Stimulated activated CD8-positive, alpha-beta memory T cell treated with anti-CD3 and anti-CD28 coated beads, Interleukin-2, amount 100 ng/mL, for 1 hour (primary cell): ENCODE measurements at regions not wholly inside any gene's neighbourhood (a gene's known extent, or its start where the extent isn't known, plus 50 kb on each side); places are given as distances from the start of the nearest gene placed in this dataset.
"Not testable (repeated sequence)": the region's sequence is repeated elsewhere in the genome, so short reads cannot be mapped to it uniquely, and the experiment has no call there.

Experiments used
- DNase-seq, 2 donors: peaks; one replicate each; pipeline ENCODE4 v3.0.0-alpha.2; 2020; ENCODE audit warnings: low read depth in 2 of 2

DNA sequence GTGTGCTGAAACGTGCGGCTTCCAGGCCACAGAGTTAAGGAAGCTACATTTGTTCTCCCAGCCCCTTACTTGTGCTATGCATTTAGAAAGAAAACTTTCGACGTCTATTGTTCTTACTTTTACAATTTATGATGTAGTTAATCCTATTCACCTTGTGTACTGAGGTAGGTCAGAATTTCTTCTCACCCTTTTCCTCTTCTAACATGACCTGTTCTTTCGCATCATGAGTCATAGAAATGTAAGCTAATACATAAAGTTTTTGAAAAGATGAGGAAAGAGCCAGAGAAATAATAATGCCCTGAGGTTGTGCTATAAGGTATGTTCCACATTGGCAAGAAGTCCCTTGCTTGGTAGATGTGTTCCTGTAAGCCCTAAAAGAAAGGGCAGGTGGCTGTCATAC is 298.3 kb downstream of the TRIML1 start:
- DNase-seq, result no peak

- DNase-seq, result not testable (repeated sequence)
Observed at GRCh38 chr4:188438391-188438824, 299.2 kb downstream of the TRIML1 start.

DNA sequence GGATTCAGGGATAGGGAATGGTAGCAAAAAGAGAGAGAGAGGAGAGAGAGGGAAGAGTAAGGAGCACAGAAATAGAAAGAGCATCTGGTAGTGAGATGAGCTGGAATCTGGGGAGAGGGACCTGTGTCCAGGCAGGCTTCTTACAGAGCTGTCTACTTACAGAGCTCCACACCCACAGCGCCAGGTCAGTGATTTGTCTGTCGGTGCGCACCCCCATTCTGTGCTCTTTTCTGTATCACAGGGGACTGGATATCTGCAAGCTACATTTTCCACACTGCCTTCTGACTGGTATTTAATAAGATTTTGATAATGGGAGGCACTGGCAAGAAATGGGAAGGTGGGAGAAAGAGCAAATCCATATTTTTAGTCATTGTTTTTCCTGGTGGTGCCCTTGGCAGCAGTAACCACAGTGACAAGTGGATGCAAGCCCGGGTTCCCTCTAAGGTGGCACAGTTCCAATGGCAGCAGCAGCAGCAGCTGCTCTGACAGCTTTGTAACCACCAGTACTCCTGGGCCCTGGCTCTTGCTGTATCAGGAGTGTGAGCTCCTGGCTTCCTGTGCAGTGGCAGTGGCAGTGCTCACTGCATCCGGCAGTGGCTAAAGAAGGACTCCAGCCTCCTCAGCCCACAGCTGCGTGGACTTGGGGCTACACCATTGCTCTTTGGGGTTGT is 300.5 kb downstream of the TRIML1 start:
- DNase-seq, result no peak

DNA sequence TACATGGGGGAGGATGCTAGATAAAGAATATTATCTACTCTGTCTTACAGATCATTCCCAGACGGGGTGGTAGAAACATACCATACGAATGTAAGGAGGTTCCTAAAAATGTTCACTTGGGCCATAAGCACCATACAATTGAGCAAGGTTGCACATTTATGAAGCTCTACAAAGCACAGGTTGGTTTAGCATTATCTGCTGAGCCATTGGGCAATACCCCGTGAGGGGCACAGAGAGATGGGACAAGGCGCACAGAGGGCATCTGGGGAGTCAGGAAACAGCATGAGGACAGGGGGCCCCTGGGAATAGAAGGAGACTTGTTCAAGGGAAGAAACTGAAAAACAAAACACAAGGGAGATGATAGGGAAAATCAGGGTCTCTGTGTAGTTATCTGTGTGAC is 305.3 kb downstream of the TRIML1 start:
- no peak for DNase-seq

GRCh38 chr4:188448996-188449395 is 309.8 kb downstream of the TRIML1 start:
- DNase-seq, result not testable (repeated sequence)

DNA sequence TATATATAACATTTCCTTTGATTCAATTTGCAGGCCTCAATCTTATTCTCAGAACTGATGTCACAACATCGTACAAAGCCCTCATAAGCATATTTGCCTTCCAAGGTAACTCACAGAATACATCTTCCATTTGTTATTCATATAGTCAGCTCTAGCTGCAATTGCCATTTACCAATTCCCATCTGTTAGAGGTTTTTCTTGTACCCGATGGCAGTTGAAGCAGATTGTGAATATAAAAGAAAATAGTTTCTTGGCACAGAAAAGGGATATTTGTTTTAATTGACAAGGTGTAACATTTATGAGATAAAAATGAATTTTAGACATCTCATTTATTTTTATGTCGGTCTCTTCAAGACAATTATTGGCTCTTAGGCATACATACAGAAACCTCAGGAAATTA is 311.3 kb downstream of the TRIML1 start:
- DNase-seq, result no peak

DNA sequence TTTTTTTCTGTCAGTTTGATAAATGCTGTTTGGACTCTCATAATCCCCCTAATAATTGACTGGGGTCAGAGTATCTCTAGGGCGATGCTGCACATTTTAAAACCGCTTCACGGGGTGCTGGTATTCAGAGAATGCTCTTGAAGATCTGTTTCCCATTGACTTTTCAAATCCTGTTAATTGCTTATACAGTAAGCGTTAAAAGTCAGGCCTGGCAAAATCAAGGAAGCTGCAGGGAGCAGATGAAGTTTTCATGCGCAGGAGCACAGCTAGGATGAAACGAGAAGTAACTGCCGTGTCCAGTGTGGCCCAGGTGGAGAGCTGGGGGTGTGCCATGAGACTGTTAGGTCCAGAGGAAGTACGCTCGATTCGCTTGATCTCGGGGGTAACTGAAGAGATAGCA is 312.9 kb downstream of the TRIML1 start:
- no peak for DNase-seq

GRCh38 chr4:188454575-188454974 is 315.3 kb downstream of the TRIML1 start:
- no peak for DNase-seq

GRCh38 chr4:188455062-188455752 is 316.0 kb downstream of the TRIML1 start:
- no peak for DNase-seq

GRCh38 chr4:188459381-188459780 is 320.1 kb downstream of the TRIML1 start:
- DNase-seq, result no peak

DNA sequence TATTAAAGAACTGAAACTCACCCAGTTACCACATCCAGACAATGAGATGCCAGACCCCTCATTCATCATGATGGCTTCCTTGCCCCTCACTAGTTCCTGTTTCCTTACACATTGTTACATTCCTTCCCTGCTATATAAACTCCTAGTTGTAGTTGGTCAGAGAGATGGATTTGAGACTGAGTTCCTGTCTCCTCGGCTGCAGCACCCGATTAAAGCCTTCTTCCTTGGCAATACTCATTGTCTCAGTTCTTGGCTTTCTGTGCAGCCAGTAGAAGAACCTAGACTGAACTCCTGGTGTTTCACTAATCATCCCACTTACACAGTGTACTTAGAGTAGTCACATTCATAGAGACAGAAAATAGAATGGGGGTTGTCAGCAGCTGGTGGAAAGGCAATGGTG is 324.7 kb downstream of the TRIML1 start:
- DNase-seq, result no peak

- DNase-seq, result no peak
Observed at GRCh38 chr4:188466001-188466400, 326.8 kb downstream of the TRIML1 start.

DNA sequence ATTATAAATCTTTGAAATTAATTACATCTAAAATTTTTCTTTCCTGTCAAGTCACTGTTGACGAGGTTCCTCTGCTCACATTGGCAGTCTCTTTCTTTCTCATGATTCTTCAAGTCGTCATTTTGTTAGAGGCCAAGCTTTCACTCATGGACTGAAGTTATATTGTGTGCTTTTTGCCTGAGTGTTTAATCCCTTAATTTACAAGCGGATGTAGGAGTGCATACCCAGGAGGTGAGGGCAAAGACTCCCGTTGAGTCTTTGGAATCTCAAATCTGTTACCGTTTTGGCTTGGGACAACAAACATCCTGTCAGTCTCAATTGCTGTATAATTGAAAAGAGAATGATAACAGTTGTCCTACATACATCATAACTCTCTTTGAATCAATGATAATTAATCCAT is 345.0 kb downstream of the TRIML1 start:
- DNase-seq, result no peak

GRCh38 chr4:188485906-188486305 is 346.7 kb downstream of the TRIML1 start:
- DNase-seq, result no peak

GRCh38 chr4:188492886-188493285 is 353.6 kb downstream of the TRIML1 start:
- no peak for DNase-seq

DNA sequence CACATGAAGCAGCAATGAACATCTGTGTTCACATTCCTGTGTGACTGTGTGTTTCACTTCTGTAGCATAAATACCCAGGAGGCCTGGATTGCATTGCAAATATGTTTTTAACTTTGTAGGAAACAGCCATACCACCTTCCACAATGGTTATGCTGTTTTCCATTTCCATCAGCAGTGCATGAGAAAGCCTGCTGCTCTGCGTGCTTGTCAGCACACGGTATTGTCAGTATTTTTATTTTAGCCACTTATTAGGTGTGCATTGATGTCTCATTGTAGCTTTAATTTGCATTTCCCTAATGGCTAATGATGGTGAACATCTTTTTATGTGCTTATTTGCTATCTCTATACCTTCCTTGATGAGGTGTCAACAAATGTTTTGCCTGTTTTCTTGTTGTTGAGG is 355.9 kb downstream of the TRIML1 start:
- no peak for DNase-seq

DNA sequence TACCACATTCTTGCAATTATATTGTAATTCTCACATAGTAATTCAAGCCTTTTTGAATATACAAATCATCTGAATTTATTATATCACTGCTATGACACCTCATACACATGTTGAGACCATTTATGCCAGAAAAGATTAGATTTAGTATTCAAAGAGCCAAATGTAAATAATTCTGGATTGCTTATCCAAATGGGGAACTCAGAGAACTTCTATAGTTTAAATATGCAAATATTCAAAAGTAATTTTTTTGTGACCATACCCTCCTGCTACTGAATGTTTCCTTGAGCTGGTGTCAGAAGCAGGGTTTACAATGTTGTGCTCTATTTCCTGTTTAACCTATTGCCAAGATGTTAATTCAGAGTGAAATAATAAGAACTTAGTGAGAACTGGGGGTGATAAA is 372.2 kb downstream of the TRIML1 start:
- no peak for DNase-seq

GRCh38 chr4:188532751-188533150 is 393.5 kb downstream of the TRIML1 start:
- DNase-seq, result no peak

DNA sequence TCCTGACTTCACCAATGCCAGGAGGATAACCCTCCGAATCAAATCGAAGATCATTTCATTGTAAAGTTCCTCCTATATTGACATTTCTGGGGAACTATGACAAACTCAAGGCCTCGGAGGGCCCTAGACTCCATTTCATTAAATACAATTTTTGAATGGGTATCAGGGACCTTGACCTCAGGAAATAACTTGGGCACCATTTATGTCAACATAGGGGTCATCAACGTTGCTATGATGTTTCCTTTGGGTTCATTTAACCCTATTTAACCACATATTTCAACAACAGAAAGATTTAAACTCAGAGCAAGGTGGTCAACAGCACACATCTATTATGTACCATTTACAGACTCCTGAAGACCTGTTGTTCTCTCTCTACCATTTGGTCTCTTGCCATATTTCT is 395.1 kb downstream of the TRIML1 start:
- no peak for DNase-seq

DNA sequence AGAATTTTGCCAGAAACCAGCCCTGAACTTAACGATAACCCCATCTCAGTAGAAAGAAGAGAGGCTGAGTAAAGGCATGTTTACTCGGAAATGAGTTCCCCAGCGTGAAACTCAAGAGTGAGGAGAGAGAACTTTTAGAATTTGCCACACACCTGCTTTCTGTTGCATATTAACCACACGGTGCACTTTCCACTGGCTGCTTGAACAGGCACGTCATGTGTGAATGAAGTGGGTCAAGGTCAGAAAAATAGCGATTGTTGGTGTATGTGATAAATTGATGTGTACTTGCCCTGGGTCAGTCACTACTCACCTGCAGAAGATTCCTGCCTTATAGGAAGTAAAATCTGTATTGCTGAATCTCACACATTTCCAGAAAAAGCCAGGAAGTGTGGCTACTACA is 395.7 kb downstream of the TRIML1 start:
- DNase-seq, result no peak

DNA sequence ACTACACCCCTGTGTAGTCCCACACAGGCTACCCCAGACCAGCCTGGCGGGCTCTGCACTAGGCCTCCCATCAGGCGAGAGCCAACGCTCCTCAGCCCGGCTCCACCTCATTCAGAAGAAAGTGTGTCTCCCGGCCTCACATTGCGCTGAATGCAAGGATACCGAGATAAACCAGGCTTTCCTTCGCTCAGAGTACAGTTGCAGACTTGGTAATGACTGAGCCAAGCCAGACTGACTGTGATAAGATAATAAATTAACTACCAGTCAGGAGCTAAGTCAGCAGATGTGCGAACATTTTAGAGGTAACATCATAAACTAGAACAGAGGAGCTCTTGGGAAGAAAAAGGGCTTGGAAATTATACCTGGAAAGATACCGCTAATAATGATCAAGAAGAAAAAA is 397.6 kb downstream of the TRIML1 start:
- no peak for DNase-seq

DNA sequence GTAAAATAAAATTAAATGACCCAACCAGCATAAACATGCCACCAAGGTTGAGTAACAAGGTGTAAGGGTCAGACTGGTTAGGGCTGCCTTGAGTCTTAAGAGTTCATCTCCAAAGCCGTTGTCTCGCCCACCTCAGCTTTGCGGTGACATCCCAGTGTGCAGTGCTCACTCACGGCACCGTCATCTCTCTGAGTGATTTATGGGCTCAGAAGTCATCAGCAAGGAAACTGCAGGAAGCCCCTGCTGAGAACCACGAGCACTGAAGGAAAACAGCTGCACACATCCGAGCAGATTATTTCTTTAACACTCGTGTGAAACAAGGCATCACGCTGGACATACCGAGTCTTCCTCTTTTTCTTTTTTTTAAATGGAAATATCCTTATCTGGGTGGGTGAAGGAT is 411.1 kb downstream of the TRIML1 start:
- no peak for DNase-seq

DNA sequence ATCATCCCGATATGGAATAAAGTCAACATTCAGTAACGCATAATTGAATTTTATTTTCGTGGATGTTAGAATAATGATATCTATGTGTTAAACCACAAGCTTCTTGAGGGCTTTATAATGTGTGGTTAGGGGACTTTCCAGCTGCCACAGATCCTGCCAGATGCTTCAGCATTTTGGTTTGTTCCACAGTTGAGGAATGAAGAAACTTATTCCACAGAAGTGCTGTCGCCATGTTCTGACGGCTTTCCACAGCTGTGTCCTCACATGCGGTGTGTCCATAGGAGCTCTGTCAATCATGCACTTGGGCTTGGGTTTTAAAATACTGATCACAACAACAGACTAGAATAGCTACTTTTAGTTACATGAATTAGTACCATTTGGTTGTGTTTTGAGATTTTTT is 411.9 kb downstream of the TRIML1 start:
- no peak for DNase-seq
